ENCODE measurements at regions not wholly inside any gene's neighbourhood (a gene's known extent, or its start where the extent isn't known, plus 50 kb on each side); places are given as distances from the start of the nearest gene placed in this dataset.

DNA sequence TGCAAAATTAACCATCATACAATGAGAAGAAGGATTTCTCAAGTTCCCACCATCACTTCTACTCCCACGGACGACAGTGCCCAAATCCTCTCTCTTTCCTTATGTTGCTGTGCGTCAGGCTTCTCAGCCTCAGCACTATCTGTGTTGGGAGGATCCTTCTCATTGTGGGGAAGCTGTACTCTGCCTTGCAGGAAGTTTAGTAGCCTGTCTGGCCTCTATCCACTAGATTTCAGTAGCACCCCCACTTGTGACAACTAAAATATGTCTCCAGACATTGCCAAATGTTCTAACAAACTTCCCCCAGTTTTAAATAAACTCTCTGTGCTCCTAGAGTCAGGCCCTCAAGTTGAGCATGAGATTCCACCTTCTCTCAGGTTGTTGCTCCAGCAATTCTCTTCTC, 545.9 kb upstream of the ZFP42 start:
- TF ChIP-seq, protein P1, sequence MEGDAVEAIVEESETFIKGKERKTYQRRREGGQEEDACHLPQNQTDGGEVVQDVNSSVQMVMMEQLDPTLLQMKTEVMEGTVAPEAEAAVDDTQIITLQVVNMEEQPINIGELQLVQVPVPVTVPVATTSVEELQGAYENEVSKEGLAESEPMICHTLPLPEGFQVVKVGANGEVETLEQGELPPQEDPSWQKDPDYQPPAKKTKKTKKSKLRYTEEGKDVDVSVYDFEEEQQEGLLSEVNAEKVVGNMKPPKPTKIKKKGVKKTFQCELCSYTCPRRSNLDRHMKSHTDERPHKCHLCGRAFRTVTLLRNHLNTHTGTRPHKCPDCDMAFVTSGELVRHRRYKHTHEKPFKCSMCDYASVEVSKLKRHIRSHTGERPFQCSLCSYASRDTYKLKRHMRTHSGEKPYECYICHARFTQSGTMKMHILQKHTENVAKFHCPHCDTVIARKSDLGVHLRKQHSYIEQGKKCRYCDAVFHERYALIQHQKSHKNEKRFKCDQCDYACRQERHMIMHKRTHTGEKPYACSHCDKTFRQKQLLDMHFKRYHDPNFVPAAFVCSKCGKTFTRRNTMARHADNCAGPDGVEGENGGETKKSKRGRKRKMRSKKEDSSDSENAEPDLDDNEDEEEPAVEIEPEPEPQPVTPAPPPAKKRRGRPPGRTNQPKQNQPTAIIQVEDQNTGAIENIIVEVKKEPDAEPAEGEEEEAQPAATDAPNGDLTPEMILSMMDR (IDR thresholded peaks at IDR 0.05), result no peak
- TF ChIP-seq POLR2A (IDR thresholded peaks at IDR 0.05), result no peak
